GM23248 (cell line): ENCODE measurements at regions not wholly inside any gene's neighbourhood (a gene's known extent, or its start where the extent isn't known, plus 50 kb on each side); places are given as distances from the start of the nearest gene placed in this dataset.

Experiments
- DNase-seq: peaks from one replicate; pipeline ENCODE4 v3.0.0-alpha.2; 2015
- H2AFZ ChIP-seq: fragments of 200-600 bp; sonication (generic); 2 replicates; pipeline ENCODE4 v1.6.1; 2016; ENCODE audit warnings: antibody characterized with exemption
- H3F3A ChIP-seq: fragments of 200-600 bp; sonication (generic); 2 replicates; pipeline ENCODE4 v1.6.1; 2016; ENCODE audit warnings: mild to moderate bottlenecking, antibody characterized with exemption, mixed run types; ENCODE audit not compliant: insufficient read depth
- H3K27ac ChIP-seq: fragments of 200-600 bp; sonication (generic); 2 replicates; pipeline ENCODE4 v1.5.1; 2016; ENCODE audit warnings: mild to moderate bottlenecking
- H3K27me3 ChIP-seq: fragments of 200-600 bp; sonication (generic); replicated peaks from 2 replicates; pipeline ENCODE4 v1.6.1; 2016; ENCODE audit warnings: mild to moderate bottlenecking; ENCODE audit not compliant: insufficient read depth
- H3K36me3 ChIP-seq: fragments of 200-600 bp; sonication (generic); 2 replicates; pipeline ENCODE4 v1.6.1; 2016; ENCODE audit warnings: low read depth, mild to moderate bottlenecking
- H3K4me1 ChIP-seq: fragments of 200-600 bp; sonication (generic); 2 replicates; pipeline ENCODE4 v1.6.1; 2016; ENCODE audit warnings: mild to moderate bottlenecking; ENCODE audit not compliant: insufficient read depth
- H3K4me2 ChIP-seq: fragments of 200-600 bp; sonication (generic); one replicate; pipeline ENCODE4 v1.6.1; 2016; ENCODE audit warnings: mild to moderate bottlenecking; ENCODE audit not compliant: unreplicated experiment
- H3K4me3 ChIP-seq: fragments of 200-600 bp; sonication (generic); 2 replicates; pipeline ENCODE4 v1.5.1; 2016; ENCODE audit warnings: mild to moderate bottlenecking
- H3K79me2 ChIP-seq: fragments of 200-600 bp; sonication (generic); 2 replicates; pipeline ENCODE4 v1.6.1; 2016; ENCODE audit warnings: mild to moderate bottlenecking; ENCODE audit not compliant: insufficient read depth
- H3K9ac ChIP-seq: fragments of 200-600 bp; sonication (generic); 2 replicates; pipeline ENCODE4 v1.6.1; 2016; ENCODE audit warnings: mild to moderate bottlenecking
- H3K9me2 ChIP-seq: fragments of 200-600 bp; sonication (generic); 2 replicates; pipeline ENCODE4 v1.6.1; 2016; ENCODE audit warnings: mixed run types, mild to moderate bottlenecking, moderate library complexity; ENCODE audit not compliant: insufficient read depth
- H3K9me3 ChIP-seq: fragments of 200-600 bp; sonication (generic); one replicate; pipeline ENCODE4 v1.6.1; 2017; ENCODE audit warnings: low read depth
- H4K20me1 ChIP-seq: fragments of 200-600 bp; sonication (generic); 2 replicates; pipeline ENCODE4 v1.6.0; 2016; ENCODE audit not compliant: insufficient read depth
- EZH2 ChIP-seq: fragments of 200-600 bp; sonication (generic); IDR thresholded peaks from 2 replicates; pipeline ENCODE4 v1.6.1; 2018; ENCODE audit warnings: antibody characterized with exemption, mild to moderate bottlenecking; ENCODE audit not compliant: insufficient read depth, poor library complexity, severe bottlenecking
- EZH2phosphoT487 ChIP-seq: fragments of 200-600 bp; sonication (generic); IDR thresholded peaks from 2 replicates; pipeline ENCODE4 v1.6.1; 2018; ENCODE audit warnings: antibody characterized with exemption, moderate library complexity, mild to moderate bottlenecking, low read depth; ENCODE audit not compliant: insufficient read depth
- WGBS, 2 experiments: methylation state at CpG; one replicate each; pipeline ENCODE4 v1.1.6; 2015 to 2017; ENCODE audit warnings: low lambda C conversion rate in 2 of 2, low coverage in 1 of 2; ENCODE audit errors: missing lambda C conversion rate in 2 of 2; 5-methylcytosine and 5-hydroxymethylcytosine counted together
- in situ Hi-C: fragments of 300-500 bp; cut with MboI; formaldehyde crosslinking; loops from 2 replicates; pipeline ENCODE4 v1.15.0; 2020

DNA sequence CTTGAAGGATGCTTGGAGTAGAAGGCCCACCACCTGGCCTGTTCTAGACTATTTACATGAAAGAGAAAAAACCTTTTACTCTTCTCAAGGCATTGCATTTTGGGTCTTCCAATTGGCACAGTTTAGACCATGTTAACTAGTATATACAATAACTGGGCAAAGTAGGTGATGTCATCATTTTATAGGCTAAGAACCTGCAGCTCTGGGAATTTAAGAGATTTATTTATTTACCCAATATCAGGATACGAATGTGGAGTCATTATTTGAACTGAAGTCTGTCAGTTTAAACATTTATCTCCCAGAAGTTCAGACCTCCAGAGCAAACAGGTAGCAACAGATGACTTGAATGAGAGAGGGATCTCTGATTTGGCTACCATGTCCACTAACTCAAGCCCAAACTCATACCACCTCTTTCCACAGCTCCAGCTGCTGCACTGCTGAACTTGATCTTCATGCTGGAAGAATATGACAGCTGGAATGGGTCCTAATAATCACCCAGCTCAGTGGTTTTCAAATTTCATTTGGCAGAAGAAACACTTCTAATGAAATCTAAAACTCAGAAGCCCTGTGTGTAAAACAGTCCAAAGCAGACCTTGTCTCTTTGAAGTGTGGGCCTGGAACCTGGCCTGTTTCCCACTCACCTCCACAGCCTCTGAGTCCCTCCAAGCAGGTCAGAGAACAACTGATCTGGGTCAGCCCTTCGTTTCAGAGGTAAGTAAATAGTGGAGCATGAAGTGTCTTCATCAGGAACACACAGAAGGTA lies 179.2 kb downstream of the EMP1 start:
- Histone ChIP-seq H3K4me3 (no peak overlapping the region), H3K4me2 (no peak overlapping the region), H3F3A (no peaks in the 10 kb centered on the region), H3K79me2 (no peaks in the 10 kb centered on the region), H3K4me1 (no peaks in the 10 kb centered on the region), H3K9me3 (no peaks in the 10 kb centered on the region), H3K27ac (no peak overlapping the region), H3K36me3 (no peaks in the 10 kb centered on the region), H2AFZ (no peak overlapping the region), H3K9ac (no peak overlapping the region), H4K20me1 (no peaks in the 10 kb centered on the region), H3K9me2 (no peaks in the 10 kb centered on the region), H3K27me3 (peaks cover 33% of the 10 kb centered on the region)
- no peak for DNase-seq
- WGBS, 2 experiments = 27 to 35% methylated on average over 2 of the region's 2 CpGs
- in situ Hi-C loops = no loop called here
- TF ChIP-seq EZH2 (no peak), EZH2phosphoT487 (no peak)

DNA sequence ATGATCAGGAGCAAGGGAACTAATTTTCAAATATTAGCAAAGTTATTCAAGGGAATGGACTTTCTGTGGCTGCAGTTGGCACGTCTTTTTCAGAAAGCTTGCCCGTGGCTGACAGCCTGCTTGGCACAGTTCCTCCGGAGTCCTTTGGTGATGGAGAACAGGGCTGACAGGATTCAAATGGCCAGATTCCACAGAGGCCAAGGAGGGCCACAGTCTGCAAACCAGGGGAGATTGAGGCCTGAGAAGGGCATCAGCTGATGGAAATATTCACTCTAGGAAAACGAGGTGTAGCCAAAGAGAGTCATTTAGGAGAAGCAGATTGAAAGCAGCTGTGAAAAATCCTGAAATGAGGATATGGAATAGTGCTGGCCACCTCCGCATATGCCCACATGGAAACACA lies 178.3 kb downstream of the EMP1 start:
- Histone ChIP-seq H4K20me1 (no peaks in the 10 kb centered on the region), H3K4me2 (no peak overlapping the region), H2AFZ (no peak overlapping the region), H3F3A (no peaks in the 10 kb centered on the region), H3K4me1 (no peaks in the 10 kb centered on the region), H3K9me3 (no peaks in the 10 kb centered on the region), H3K36me3 (no peaks in the 10 kb centered on the region), H3K9me2 (no peaks in the 10 kb centered on the region), H3K9ac (no peak overlapping the region), H3K4me3 (no peak overlapping the region), H3K79me2 (no peaks in the 10 kb centered on the region), H3K27ac (no peak overlapping the region), H3K27me3 (peaks cover 30% of the 10 kb centered on the region)
- whole genome bisulfite sequencing, 2 experiments = 19 to 21% methylated on average over 5 of the region's 5 CpGs
- TF ChIP-seq EZH2 = no peak
- TF ChIP-seq EZH2phosphoT487 = no peak
- DNase-seq = no peak
- in situ Hi-C loops = no loop called here

DNA sequence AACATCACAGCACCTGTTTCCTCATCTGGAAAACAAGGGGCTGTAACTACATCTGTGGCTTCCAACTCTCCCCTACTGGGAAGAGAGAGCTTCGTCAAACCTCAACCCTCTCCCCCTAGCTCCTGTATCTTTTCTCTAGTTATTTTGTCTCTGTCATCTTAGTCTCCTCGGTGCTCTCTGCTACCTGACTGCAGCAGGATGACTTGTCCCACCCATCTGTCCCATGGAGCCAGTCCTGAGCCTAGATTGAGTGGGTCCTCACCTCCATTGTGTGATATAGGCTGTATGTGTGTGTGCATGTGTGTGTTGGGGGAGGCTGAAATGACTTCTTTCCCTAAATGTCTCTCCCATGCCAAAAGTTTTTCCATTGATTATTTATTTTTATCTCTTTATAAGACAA lies 177.3 kb downstream of the EMP1 start:
- Histone ChIP-seq H3K27me3 (peaks cover 30% of the 10 kb centered on the region), H3K4me3 (no peak overlapping the region), H2AFZ (no peak overlapping the region), H3K9me3 (no peaks in the 10 kb centered on the region), H4K20me1 (no peaks in the 10 kb centered on the region), H3K9ac (no peak overlapping the region), H3K9me2 (no peaks in the 10 kb centered on the region), H3K36me3 (no peaks in the 10 kb centered on the region), H3K4me1 (no peaks in the 10 kb centered on the region), H3K4me2 (no peak overlapping the region), H3F3A (no peaks in the 10 kb centered on the region), H3K79me2 (no peaks in the 10 kb centered on the region), H3K27ac (no peak overlapping the region)
- no peak for TF ChIP-seq EZH2phosphoT487
- TF ChIP-seq EZH2 = no peak
- WGBS, 2 experiments = 52 to 65% methylated on average over 2 of the region's 2 CpGs
- DNase-seq = no peak
- in situ Hi-C loops = no loop called here

DNA sequence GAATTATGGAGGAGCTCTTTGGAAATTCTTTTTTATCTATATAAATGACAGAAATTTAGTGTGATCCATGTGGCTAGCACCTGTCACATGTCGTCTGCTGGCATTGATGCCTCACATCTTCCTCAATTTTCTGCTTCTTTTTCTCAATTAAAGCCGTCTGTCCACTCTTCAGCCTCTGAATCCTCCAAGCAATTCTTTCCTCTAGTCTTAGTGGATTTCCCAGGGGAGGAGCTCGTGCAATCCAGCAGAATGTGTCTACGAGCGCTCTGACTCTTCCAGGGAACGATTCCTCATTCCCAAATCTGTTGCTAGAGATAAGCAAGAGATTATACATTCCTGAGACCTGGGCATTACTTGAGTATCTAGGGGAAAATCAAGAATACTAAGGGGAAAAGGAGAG lies 176.6 kb downstream of the EMP1 start:
- TF ChIP-seq EZH2phosphoT487 (no peak), EZH2 (no peak)
- Histone ChIP-seq H3K4me2 (no peak overlapping the region), H3K9me2 (no peaks in the 10 kb centered on the region), H3K27me3 (peaks cover 30% of the 10 kb centered on the region), H3K4me1 (no peaks in the 10 kb centered on the region), H3K79me2 (no peaks in the 10 kb centered on the region), H3F3A (no peaks in the 10 kb centered on the region), H3K36me3 (no peaks in the 10 kb centered on the region), H3K27ac (no peak overlapping the region), H2AFZ (no peak overlapping the region), H3K9me3 (no peaks in the 10 kb centered on the region), H3K4me3 (no peak overlapping the region), H3K9ac (no peak overlapping the region), H4K20me1 (no peaks in the 10 kb centered on the region)
- WGBS, 2 experiments = 32 to 36% methylated on average over 6 of the region's 6 CpGs
- peak; percentile 6 for DNase-seq
- in situ Hi-C loops = no loop called here

DNA sequence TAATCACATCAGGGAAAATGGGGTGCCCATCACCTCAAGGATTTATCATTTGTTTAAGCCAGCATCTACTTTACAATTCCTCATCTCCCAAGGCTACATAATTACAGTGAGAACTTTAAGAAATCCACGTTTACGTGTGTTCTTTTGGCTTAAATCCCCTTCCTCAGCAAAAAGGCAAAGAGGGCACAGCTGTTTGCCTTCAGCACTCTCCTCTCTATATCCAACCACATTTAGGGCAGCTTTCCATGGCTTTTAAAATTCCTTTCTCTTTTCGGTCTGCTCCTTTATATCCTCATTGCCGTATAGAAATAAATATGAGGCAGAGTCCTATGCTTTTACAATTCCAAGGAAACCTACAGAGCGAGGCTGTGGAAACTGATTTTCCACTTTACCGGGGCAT lies 175.9 kb downstream of the EMP1 start:
- TF ChIP-seq EZH2 (no peak), EZH2phosphoT487 (no peak)
- Histone ChIP-seq H3K27ac (no peak overlapping the region), H3K9me3 (no peaks in the 10 kb centered on the region), H3K36me3 (no peaks in the 10 kb centered on the region), H3K4me3 (no peak overlapping the region), H3K9me2 (no peaks in the 10 kb centered on the region), H3K27me3 (peaks cover 30% of the 10 kb centered on the region), H2AFZ (no peak overlapping the region), H4K20me1 (no peaks in the 10 kb centered on the region), H3F3A (no peaks in the 10 kb centered on the region), H3K4me2 (no peak overlapping the region), H3K79me2 (no peaks in the 10 kb centered on the region), H3K4me1 (no peaks in the 10 kb centered on the region), H3K9ac (no peak overlapping the region)
- no peak for DNase-seq
- in situ Hi-C loops = no loop called here
- 54 to 58% methylated on average over 6 of the region's 6 CpGs for WGBS, 2 experiments
